ACC112 (cell line): ENCODE measurements at regions not wholly inside any gene's neighbourhood (a gene's known extent, or its start where the extent isn't known, plus 50 kb on each side); places are given as distances from the start of the nearest gene placed in this dataset.
"Not testable (repeated sequence)": the region's sequence is repeated elsewhere in the genome, so short reads cannot be mapped to it uniquely, and the experiment has no call there.

Source experiments
- H2AFZ ChIP-seq: fragments of 200-600 bp; sonication (generic); one replicate; pipeline ENCODE4 v1.6.0; 2017; ENCODE audit warnings: antibody characterized with exemption, low read length; ENCODE audit not compliant: unreplicated experiment
- H3K27ac ChIP-seq: fragments of 200-600 bp; sonication (generic); 2 replicates; pipeline ENCODE4 v1.5.1; 2014; ENCODE audit warnings: low read depth, mild to moderate bottlenecking, antibody characterized with exemption, low read length, moderate library complexity
- H3K27me3 ChIP-seq: fragments of 200-600 bp; sonication (generic); 2 replicates; pipeline ENCODE4 v1.6.1; 2014; ENCODE audit warnings: mild to moderate bottlenecking, antibody characterized with exemption, low read length, moderate library complexity, mixed read lengths; ENCODE audit not compliant: insufficient read depth
- H3K36me3 ChIP-seq: fragments of 200-600 bp; sonication (generic); 2 replicates; pipeline ENCODE4 v1.6.1; 2016; ENCODE audit warnings: mild to moderate bottlenecking, antibody characterized with exemption, low read length, moderate library complexity, mixed read lengths; ENCODE audit not compliant: insufficient read depth
- H3K4me1 ChIP-seq: fragments of 200-600 bp; sonication (generic); one replicate; pipeline ENCODE4 v1.6.1; 2016; ENCODE audit warnings: low read length, mixed read lengths; ENCODE audit not compliant: insufficient read depth, unreplicated experiment, control insufficient read depth
- H3K4me3 ChIP-seq: fragments of 200-600 bp; sonication (generic); 2 replicates; pipeline ENCODE4 v1.5.1; 2014; ENCODE audit warnings: mild to moderate bottlenecking, low read depth, low read length
- H3K79me2 ChIP-seq: fragments of 200-600 bp; sonication (generic); one replicate; pipeline ENCODE4 v1.6.0; 2016; ENCODE audit warnings: low read length; ENCODE audit not compliant: control insufficient read depth, unreplicated experiment, insufficient read depth

DNA sequence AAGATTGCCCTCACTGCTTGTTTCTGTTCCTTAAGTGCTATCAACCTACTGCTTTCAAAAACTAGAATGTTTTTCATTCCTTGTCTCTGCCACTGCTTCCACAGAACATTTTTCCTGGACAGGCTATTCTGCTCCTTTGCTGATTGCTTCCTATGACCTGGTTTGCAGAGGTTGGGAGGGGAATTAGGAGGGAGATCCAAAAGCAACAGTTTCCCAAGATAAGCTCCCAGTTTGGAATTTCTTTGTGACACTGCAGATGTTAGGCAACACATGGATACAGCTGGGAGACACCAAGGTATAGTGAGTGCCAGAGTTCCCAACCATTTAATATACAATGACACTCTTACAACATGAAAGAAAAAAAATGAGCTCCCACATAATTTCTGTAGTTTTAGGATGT is 1036.5 kb downstream of the ROBO2 start:
- Histone ChIP-seq H3K36me3 (no peaks in the 10 kb centered on the region), H3K79me2 (no peaks in the 10 kb centered on the region), H3K27ac (no peak overlapping the region), H3K4me1 (no peaks in the 10 kb centered on the region), H3K27me3 (peaks cover 4% of the 10 kb centered on the region; the same call in 1 of the 2 replicates), H3K4me3 (no peak overlapping the region), H2AFZ (no peak overlapping the region)

- Histone ChIP-seq H2AFZ (no peak overlapping the region), H3K27ac (no peak overlapping the region), H3K36me3 (no peaks in the 10 kb centered on the region), H3K27me3 (peaks cover 4% of the 10 kb centered on the region; the same call in 1 of the 2 replicates), H3K4me1 (no peaks in the 10 kb centered on the region), H3K4me3 (no peak overlapping the region), H3K79me2 (no peaks in the 10 kb centered on the region)
Measured at GRCh38 chr3:78077178-78077577, 1037.3 kb downstream of the ROBO2 start.

DNA sequence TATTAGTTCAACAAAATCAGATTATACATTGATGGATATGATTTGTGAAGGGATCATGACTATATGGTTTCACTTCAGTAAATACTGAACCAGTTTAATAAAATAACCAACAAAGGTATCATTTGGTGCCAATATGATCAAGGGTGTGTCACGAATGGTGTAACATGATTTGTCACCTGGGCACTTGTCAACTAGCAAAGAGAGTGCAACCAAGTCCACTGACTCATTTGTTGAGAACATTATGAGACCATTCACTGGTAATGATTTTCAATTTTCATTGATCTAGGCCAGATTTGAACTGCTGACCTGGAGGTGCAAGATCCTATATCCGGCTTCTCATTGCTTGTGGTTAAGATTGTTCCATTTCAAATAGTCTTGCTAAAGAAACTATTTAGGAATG is 1037.9 kb downstream of the ROBO2 start:
- Histone ChIP-seq H3K79me2 (no peaks in the 10 kb centered on the region), H3K27me3 (peaks cover 4% of the 10 kb centered on the region; the same call in 1 of the 2 replicates), H3K4me1 (no peaks in the 10 kb centered on the region), H2AFZ (no peak overlapping the region), H3K36me3 (no peaks in the 10 kb centered on the region), H3K27ac (no peak overlapping the region), H3K4me3 (no peak overlapping the region)

- no peaks in the 10 kb centered on the region for H3K36me3 ChIP-seq
Measured at GRCh38 chr3:78079514-78079913, 1039.6 kb downstream of the ROBO2 start.

GRCh38 chr3:78086150-78086549 is 1046.3 kb downstream of the ROBO2 start:
- no peak overlapping the region for H3K27ac ChIP-seq
- H3K4me3 ChIP-seq, result no peak overlapping the region
- no peaks in the 10 kb centered on the region for H3K27me3 ChIP-seq
- H3K79me2 ChIP-seq, result no peaks in the 10 kb centered on the region
- no peak overlapping the region for H2AFZ ChIP-seq
- H3K4me1 ChIP-seq, result no peaks in the 10 kb centered on the region
- no peaks in the 10 kb centered on the region for H3K36me3 ChIP-seq

More at GRCh38 chr3:78079514-78079913, 1039.6 kb downstream of the ROBO2 start:
- no peak overlapping the region for H3K4me3 ChIP-seq
- no peak overlapping the region for H3K27ac ChIP-seq
- no peaks in the 10 kb centered on the region for H3K79me2 ChIP-seq
- H3K27me3 ChIP-seq, result peaks cover 4% of the 10 kb centered on the region; the same call in 1 of the 2 replicates
- H3K4me1 ChIP-seq, result no peaks in the 10 kb centered on the region
- no peak overlapping the region for H2AFZ ChIP-seq

DNA sequence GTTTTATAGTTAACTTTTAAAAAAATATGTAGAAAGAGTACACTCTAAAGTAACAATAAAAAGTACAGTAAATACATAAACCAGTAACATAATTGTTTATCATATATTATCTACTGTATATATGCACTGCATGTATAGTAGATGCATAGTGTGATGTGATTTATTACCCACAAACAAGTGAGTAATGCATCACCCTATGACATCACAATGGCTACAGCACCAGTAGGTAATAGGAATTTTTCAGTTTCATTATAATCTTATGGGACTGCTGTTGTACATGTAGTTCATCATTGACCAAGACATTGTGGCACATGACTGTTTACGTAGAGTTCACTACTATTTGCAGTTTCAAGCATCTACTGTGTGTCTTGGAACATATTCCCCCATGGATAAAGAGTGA is 1047.2 kb downstream of the ROBO2 start:
- Histone ChIP-seq H3K79me2 (no peaks in the 10 kb centered on the region), H3K27me3 (no peaks in the 10 kb centered on the region), H3K36me3 (no peaks in the 10 kb centered on the region), H2AFZ (no peak overlapping the region), H3K4me1 (no peaks in the 10 kb centered on the region), H3K4me3 (no peak overlapping the region), H3K27ac (no peak overlapping the region)

GRCh38 chr3:78088006-78088405 is 1048.1 kb downstream of the ROBO2 start:
- Histone ChIP-seq H3K4me1 (no peaks in the 10 kb centered on the region), H3K27ac (no peak overlapping the region)

DNA sequence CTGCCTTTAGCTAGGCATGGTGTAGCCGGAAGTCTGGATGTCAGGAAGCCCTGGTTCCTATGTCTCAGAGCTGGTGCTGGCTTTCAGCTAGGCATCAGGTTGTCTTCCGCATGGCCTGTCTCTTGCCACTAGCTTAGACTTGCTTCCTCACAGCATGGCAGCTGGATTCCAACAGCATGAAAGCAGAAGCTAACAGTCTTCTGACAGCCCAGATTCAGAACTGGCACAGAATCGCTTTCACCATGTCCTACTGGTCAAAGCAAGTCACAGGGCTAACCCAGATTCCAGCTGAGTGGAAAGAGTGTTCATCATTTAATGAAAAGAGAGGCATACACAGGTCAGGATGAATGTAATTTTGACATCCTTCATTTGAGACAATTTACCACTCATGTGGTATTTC is 1050.5 kb downstream of the ROBO2 start:
- Histone ChIP-seq H3K4me3 (no peak overlapping the region), H2AFZ (no peak overlapping the region), H3K36me3 (no peaks in the 10 kb centered on the region), H3K79me2 (no peaks in the 10 kb centered on the region), H3K4me1 (no peaks in the 10 kb centered on the region), H3K27me3 (no peaks in the 10 kb centered on the region), H3K27ac (no peak overlapping the region)

More at GRCh38 chr3:78088006-78088405, 1048.1 kb downstream of the ROBO2 start:
- Histone ChIP-seq H3K36me3 (no peaks in the 10 kb centered on the region), H2AFZ (no peak overlapping the region), H3K27me3 (no peaks in the 10 kb centered on the region), H3K4me3 (no peak overlapping the region), H3K79me2 (no peaks in the 10 kb centered on the region)

- Histone ChIP-seq H2AFZ (no peak overlapping the region), H3K27ac (no peak overlapping the region), H3K27me3 (no peaks in the 10 kb centered on the region), H3K4me3 (no peak overlapping the region), H3K79me2 (no peaks in the 10 kb centered on the region), H3K4me1 (no peaks in the 10 kb centered on the region), H3K36me3 (no peaks in the 10 kb centered on the region)
Measured at GRCh38 chr3:78091478-78092119, 1051.7 kb downstream of the ROBO2 start.

GRCh38 chr3:78092574-78092973 is 1052.7 kb downstream of the ROBO2 start:
- not testable (repeated sequence) for H3K27me3 ChIP-seq, H3K27ac ChIP-seq, H3K79me2 ChIP-seq, H3K4me1 ChIP-seq, H3K36me3 ChIP-seq, H2AFZ ChIP-seq, H3K4me3 ChIP-seq

DNA sequence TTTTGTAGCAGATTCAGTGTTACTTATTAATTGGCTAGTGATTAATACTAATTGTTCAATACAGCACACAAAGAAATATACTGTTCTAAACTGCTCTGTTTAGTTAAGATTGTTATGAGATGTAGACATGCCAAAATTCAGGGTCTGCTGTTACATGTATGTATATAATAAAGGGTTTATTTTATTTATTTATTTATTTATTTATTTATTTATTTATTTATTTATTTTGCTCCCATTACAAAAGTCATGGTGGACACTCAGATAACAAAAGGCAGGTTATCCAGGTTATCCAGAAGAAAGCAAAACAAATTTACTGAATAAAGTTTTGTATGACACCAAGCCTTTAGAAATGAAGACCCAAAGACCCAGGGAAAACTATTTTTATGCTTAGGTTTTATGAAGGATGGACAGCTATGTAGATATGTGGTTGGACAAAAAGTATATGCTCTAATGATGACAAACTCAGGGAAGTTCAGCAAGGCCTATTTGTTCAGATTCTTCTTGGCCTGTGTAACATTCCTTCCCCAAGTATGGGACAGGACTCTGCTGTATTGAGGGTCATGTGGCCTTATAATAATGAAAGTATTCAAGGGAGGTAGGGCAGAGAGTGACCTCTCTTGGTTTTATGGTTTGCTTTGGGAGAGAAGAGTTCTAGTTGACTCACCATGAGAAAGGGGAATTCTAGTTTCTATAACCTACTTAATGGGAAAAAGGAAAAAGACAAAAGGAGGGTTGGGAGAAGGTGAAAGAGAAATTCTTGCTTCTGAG is 1056.8 kb downstream of the ROBO2 start:
- no peaks in the 10 kb centered on the region for H3K36me3 ChIP-seq

More for the DNA sequence above, 1056.8 kb downstream of the ROBO2 start:
- H3K79me2 ChIP-seq, result no peaks in the 10 kb centered on the region
- H3K27me3 ChIP-seq, result no peaks in the 10 kb centered on the region
- no peaks in the 10 kb centered on the region for H3K4me1 ChIP-seq
- no peak overlapping the region for H3K4me3 ChIP-seq
- no peak overlapping the region for H2AFZ ChIP-seq
- H3K27ac ChIP-seq, result no peak overlapping the region
